HepG2 (cell line): ENCODE measurements at regions not wholly inside any gene's neighbourhood (a gene's known extent, or its start where the extent isn't known, plus 50 kb on each side); places are given as distances from the start of the nearest gene placed in this dataset.

Experiments
- ATAC-seq: fragments of 200-7000 bp; cut with Tn5 transposase; 3 replicates; pipeline ENCODE4 v1.9.1; 2020; ENCODE audit warnings: mild to moderate bottlenecking, moderate library complexity
- BruUV-seq: library from RNA; stranded (reverse); fragments of 400-500 nt; replicated peaks from 2 replicates; lab custom pipeline; 2021; lab: Mats Ljungman, UMichigan
- CTCF ChIA-PET: fragments of 300-600 bp; formaldehyde crosslinking; extraction: SDS; loops from one replicate; lab custom pipeline; 2021; ENCODE audit warnings: low total read pairs, inconsistent platforms, low intra/inter-chr PET ratio; lab: Yijun Ruan, JAX
- POLR2A ChIA-PET: fragments of 350-600 bp; sonication (Branson Sonifier 250); formaldehyde crosslinking; loops from one replicate; lab custom pipeline; 2020; ENCODE audit warnings: antibody characterized with exemption, inconsistent platforms; lab: Yijun Ruan, JAX
- DNase-seq: peaks from one replicate; pipeline ENCODE4 v3.0.0-alpha.2; 2015; ENCODE audit warnings: low spot score
- FAIRE-seq: peaks from 3 replicates; lab custom pipeline; 2011; peaks lifted over from hg19 to GRCh38; lab: Jason Lieb, UNC
- H2AFZ ChIP-seq: one replicate; pipeline ENCODE4 v1.6.1; 2011; ENCODE audit warnings: low read length, inconsistent platforms
- H3K27ac ChIP-seq: fragments of 300-600 bp; 3 replicates; pipeline ENCODE4 v1.8.0; 2011; ENCODE audit warnings: mixed run types, mild to moderate bottlenecking, mixed read lengths, low read length, inconsistent platforms; ENCODE audit not compliant: insufficient read depth; ENCODE audit errors: extremely low read length
- H3K27me3 ChIP-seq, 2 experiments: fragments of 200-600 bp in 1 of 2; 2 replicates in 1 of 2; 3 replicates in 1 of 2; pipeline versions ENCODE4 v1.6.0 to v1.8.0; 2011; ENCODE audit warnings: low read length in 2 of 2, mild to moderate bottlenecking in 2 of 2, moderate library complexity in 2 of 2, inconsistent platforms in 1 of 2; ENCODE audit not compliant: insufficient read depth in 2 of 2, control insufficient read depth in 1 of 2
- H3K36me3 ChIP-seq, 2 experiments: fragments of 200-600 bp in 1 of 2; replicated peaks in 1 of 2; 2 replicates in 1 of 2; 3 replicates in 1 of 2; pipeline versions ENCODE4 v1.5.1 to v1.8.0; 2011; ENCODE audit warnings: low read length in 2 of 2, inconsistent platforms in 1 of 2; ENCODE audit not compliant: insufficient read depth in 2 of 2, control insufficient read depth in 1 of 2
- H3K4me1 ChIP-seq: 2 replicates; pipeline ENCODE4 v1.5.1; 2012; ENCODE audit warnings: low read length, inconsistent platforms; ENCODE audit not compliant: insufficient read depth
- H3K4me2 ChIP-seq: 2 replicates; pipeline ENCODE4 v1.6.0; 2011; ENCODE audit warnings: low read depth, low read length, inconsistent platforms
- H3K4me3 ChIP-seq, 3 experiments: fragments of 200-600 bp in 1 of 3; sonication (generic), shearing (Covaris generic) in 1 of 3; replicated peaks in 1 of 3; 2 replicates each; pipeline ENCODE4 v1.5.1; 2011 to 2016; ENCODE audit warnings: low read length in 3 of 3, inconsistent platforms in 2 of 3, low read depth in 2 of 3, mild to moderate bottlenecking in 2 of 3, control low read depth in 1 of 3, mixed read lengths in 1 of 3; ENCODE audit not compliant: insufficient read depth in 1 of 3
- H3K79me2 ChIP-seq: one replicate; pipeline ENCODE4 v1.6.1; 2011; ENCODE audit warnings: low read length, inconsistent platforms; ENCODE audit not compliant: insufficient read depth
- H3K9ac ChIP-seq: 2 replicates; pipeline ENCODE4 v1.6.0; 2011; ENCODE audit warnings: mild to moderate bottlenecking, low read depth, low read length, inconsistent platforms; ENCODE audit not compliant: insufficient read depth
- H3K9me3 ChIP-seq: 2 replicates; pipeline ENCODE4 v1.5.1; 2012; ENCODE audit warnings: mild to moderate bottlenecking, low read length
- H4K20me1 ChIP-seq: 2 replicates; pipeline ENCODE4 v1.6.0; 2011; ENCODE audit warnings: inconsistent platforms, mild to moderate bottlenecking, low read length, moderate library complexity; ENCODE audit not compliant: insufficient read depth
- AHR ChIP-seq: IDR thresholded peaks from 2 replicates; pipeline ENCODE4 v1.6.1; 2018; ENCODE audit warnings: missing genetic modification reagents, missing compliant biosample characterization
- ATF7 ChIP-seq, 2 experiments: fragments of 450-650 bp in 1 of 2; sonication (generic) in 1 of 2; formaldehyde crosslinking in 1 of 2; IDR thresholded peaks; 2 replicates each; pipeline versions ENCODE4 v1.4.0 to v1.6.1; 2016 to 2020; ENCODE audit warnings: antibody characterized with exemption in 1 of 2, mild to moderate bottlenecking in 1 of 2, missing genetic modification reagents in 1 of 2
- BCLAF1 ChIP-seq: fragments of 450-650 bp; IDR thresholded peaks from 2 replicates; pipeline ENCODE4 v1.6.1; 2017; ENCODE audit warnings: mild to moderate bottlenecking
- DR1 ChIP-seq: sonication (generic); formaldehyde crosslinking; IDR thresholded peaks from 2 replicates; pipeline ENCODE4 v1.8.0; 2021; ENCODE audit warnings: mild to moderate bottlenecking, missing genetic modification reagents, inconsistent platforms
- HNRNPL ChIP-seq: fragments of 200-400 bp; formaldehyde crosslinking; IDR thresholded peaks from 2 replicates; pipeline ENCODE4 v1.6.1; 2017; ENCODE audit warnings: mild to moderate bottlenecking, low read depth, low read length
- NFYB ChIP-seq: sonication (generic); formaldehyde crosslinking; IDR thresholded peaks from 2 replicates; pipeline ENCODE4 v1.4.0; 2020; ENCODE audit warnings: missing genetic modification reagents
- NONO ChIP-seq, 2 experiments: fragments of 450-650 bp in 1 of 2; sonication (generic) in 1 of 2; formaldehyde crosslinking in 1 of 2; IDR thresholded peaks in 1 of 2; conservative IDR thresholded peaks in 1 of 2; 2 replicates each; pipeline versions ENCODE4 v1.6.1 to v1.8.0; 2017 to 2022; ENCODE audit warnings: mild to moderate bottlenecking in 1 of 2, missing genetic modification reagents in 1 of 2, moderate library complexity in 1 of 2
- PPARG ChIP-seq: conservative IDR thresholded peaks from 2 replicates; pipeline ENCODE4 v1.6.1; 2016; ENCODE audit warnings: missing biosample characterization, missing genetic modification reagents
- RXRA ChIP-seq: sonication (generic); formaldehyde crosslinking; IDR thresholded peaks from 2 replicates; pipeline ENCODE4 v1.5.1; 2020; ENCODE audit warnings: missing genetic modification reagents
- ZSCAN31 ChIP-seq: sonication (generic); formaldehyde crosslinking; IDR thresholded peaks from 2 replicates; pipeline ENCODE4 v1.5.0; 2020; ENCODE audit warnings: low read depth, mild to moderate bottlenecking, missing genetic modification reagents
- in situ Hi-C: cut with HindIII; loops from 2 replicates; pipeline ENCODE4 v1.10.0; 2017; ENCODE audit warnings: low pct_unique_long_range_greater_than_20kb; ENCODE audit not compliant: extremely low pct_ligation_motif_present
- intact Hi-C: fragments of 100-400 bp; cut with micrococcal nuclease; formaldehyde crosslinking; loops from one replicate; pipeline ENCODE4 v1.10.0; 2022; ENCODE audit not compliant: unreplicated experiment
- TF ChIP-seq, protein P1 (sequence below): sonication (generic); formaldehyde crosslinking; IDR thresholded peaks from 2 replicates; pipeline ENCODE4 v1.4.0; 2020; ENCODE audit warnings: missing genetic modification reagents

DNA sequence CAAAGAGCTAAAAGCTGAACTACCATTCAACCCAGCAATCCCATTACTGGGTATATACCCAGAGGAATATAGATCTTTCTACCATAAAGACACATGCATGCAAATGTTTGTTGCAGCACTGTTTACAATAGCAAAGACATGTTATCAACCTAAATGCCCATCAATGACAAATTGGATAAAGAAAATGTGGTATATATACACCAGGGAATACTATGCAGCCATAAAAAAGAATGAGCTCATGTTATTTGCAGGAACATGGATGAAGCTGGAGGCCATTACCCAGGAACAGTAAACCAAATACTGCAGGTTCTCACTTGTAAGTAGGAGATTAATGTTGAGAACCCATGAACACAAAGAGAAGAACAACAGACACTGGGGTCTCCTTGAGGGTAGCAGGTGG is 1295.1 kb downstream of the TYW1 start:
- H2AFZ ChIP-seq = no peak overlapping the region
- ChIA-PET CTCF (no interaction called here), POLR2A (no interaction called here)
- in situ Hi-C loops (no loop called here), intact Hi-C loops (no loop called here)
- no peak for TF ChIP-seq AHR (CRISPR knock-in tag)
- TF ChIP-seq NONO (IDR thresholded peaks at IDR 0.05) = no peak
- TF ChIP-seq NONO (CRISPR knock-in tag; conservative IDR thresholded peaks at IDR 0.05) = no peak
- TF ChIP-seq DR1 (CRISPR knock-in tag) = no peak
- TF ChIP-seq BCLAF1 = no peak
- TF ChIP-seq, protein P1, sequence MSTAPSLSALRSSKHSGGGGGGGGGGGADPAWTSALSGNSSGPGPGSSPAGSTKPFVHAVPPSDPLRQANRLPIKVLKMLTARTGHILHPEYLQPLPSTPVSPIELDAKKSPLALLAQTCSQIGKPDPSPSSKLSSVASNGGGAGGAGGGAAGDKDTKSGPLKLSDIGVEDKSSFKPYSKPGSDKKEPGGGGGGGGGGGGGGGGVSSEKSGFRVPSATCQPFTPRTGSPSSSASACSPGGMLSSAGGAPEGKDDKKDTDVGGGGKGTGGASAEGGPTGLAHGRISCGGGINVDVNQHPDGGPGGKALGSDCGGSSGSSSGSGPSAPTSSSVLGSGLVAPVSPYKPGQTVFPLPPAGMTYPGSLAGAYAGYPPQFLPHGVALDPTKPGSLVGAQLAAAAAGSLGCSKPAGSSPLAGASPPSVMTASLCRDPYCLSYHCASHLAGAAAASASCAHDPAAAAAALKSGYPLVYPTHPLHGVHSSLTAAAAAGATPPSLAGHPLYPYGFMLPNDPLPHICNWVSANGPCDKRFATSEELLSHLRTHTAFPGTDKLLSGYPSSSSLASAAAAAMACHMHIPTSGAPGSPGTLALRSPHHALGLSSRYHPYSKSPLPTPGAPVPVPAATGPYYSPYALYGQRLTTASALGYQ (CRISPR knock-in tag) = no peak
- TF ChIP-seq NFYB (CRISPR knock-in tag) = no peak
- no peak for TF ChIP-seq RXRA
- no peak for TF ChIP-seq HNRNPL
- TF ChIP-seq ZSCAN31 (CRISPR knock-in tag) = no peak
- TF ChIP-seq PPARG = no peak
- TF ChIP-seq ATF7 (IDR thresholded peaks at IDR 0.05) = no peak
- TF ChIP-seq ATF7 (CRISPR knock-in tag; IDR thresholded peaks at IDR 0.05) = no peak
- no peak overlapping the region for H3K4me3 ChIP-seq
- no peaks in the 10 kb centered on the region for H3K4me1 ChIP-seq
- H3K9me3 ChIP-seq = peaks cover 10% of the 10 kb centered on the region
- no peak overlapping the region for H3K27ac ChIP-seq
- no peaks in the 10 kb centered on the region for H3K27me3 ChIP-seq
- H3K4me2 ChIP-seq = no peak overlapping the region
- FAIRE-seq = no peak
- no peak overlapping the region for H3K9ac ChIP-seq
- ATAC-seq = no peak
- no peaks in the 10 kb centered on the region for H4K20me1 ChIP-seq
- H3K79me2 ChIP-seq = no peaks in the 10 kb centered on the region
- no peak for DNase-seq
- no peaks in the 10 kb centered on the region for H3K36me3 ChIP-seq
- no TSS peak for BruUV-seq
